ENCODE measurements at regions not wholly inside any gene's neighbourhood (a gene's known extent, or its start where the extent isn't known, plus 50 kb on each side); places are given as distances from the start of the nearest gene placed in this dataset.

- Histone ChIP-seq H3K4me1 (replicated peaks in 1 of 2) (no peaks in the 10 kb centered on the region), H3K4me3 (no peak overlapping the region), H3K36me3 (replicated peaks in 1 of 2) (no peaks in the 10 kb centered on the region), H3K9me3 (replicated peaks in 1 of 3) (no peaks in the 10 kb centered on the region), H3K27ac (no peak overlapping the region), H3K27me3 (no peaks in the 10 kb centered on the region)
- TF ChIP-seq CTCF (IDR thresholded peaks at IDR 0.05) (no peak), POLR2A (IDR thresholded peaks at IDR 0.05) (no peak)
- WGBS, 4 donors, result 53 to 74% (median 58%) methylated on average over 8 of the region's 8 CpGs
- intact Hi-C loops (cut with DNase I), result no loop called here
- no peak for DNase-seq
Observed at GRCh38 chr5:6849316-6850105, 136.3 kb downstream of the TENT4A start.

- Histone ChIP-seq H3K27ac (no peak overlapping the region), H3K27me3 (no peaks in the 10 kb centered on the region), H3K9me3 (replicated peaks in 1 of 3) (no peaks in the 10 kb centered on the region), H3K4me1 (replicated peaks in 1 of 2) (no peaks in the 10 kb centered on the region), H3K36me3 (replicated peaks in 1 of 2) (no peaks in the 10 kb centered on the region), H3K4me3 (no peak overlapping the region)
- DNase-seq, result no peak
- 65 to 72% (median 69%) methylated on average over 6 of the region's 6 CpGs for WGBS, 4 donors
- intact Hi-C loops (cut with DNase I), result no loop called here
- TF ChIP-seq POLR2A (IDR thresholded peaks at IDR 0.05) (no peak), CTCF (IDR thresholded peaks at IDR 0.05) (no peak)
Observed at GRCh38 chr5:6850106-6850432, 136.8 kb downstream of the TENT4A start.

GRCh38 chr5:6856653-6857052, 143.4 kb downstream of the TENT4A start:
- WGBS, 4 donors, result 31 to 39% (median 33%) methylated on average over 5 of the region's 5 CpGs
- Histone ChIP-seq H3K36me3 (replicated peaks in 1 of 2) (no peaks in the 10 kb centered on the region), H3K27me3 (no peaks in the 10 kb centered on the region), H3K27ac (no peak overlapping the region), H3K4me1 (replicated peaks in 1 of 2) (no peaks in the 10 kb centered on the region), H3K9me3 (replicated peaks in 1 of 3) (no peaks in the 10 kb centered on the region), H3K4me3 (no peak overlapping the region)
- no peak for TF ChIP-seq POLR2A (IDR thresholded peaks at IDR 0.05)
- no peak for TF ChIP-seq CTCF (IDR thresholded peaks at IDR 0.05)
- intact Hi-C loops (cut with DNase I), result no loop called here
- DNase-seq, result peak in 2 of 7 donors; percentile 14 to 26

- Histone ChIP-seq H3K4me3 (no peak overlapping the region), H3K27ac (peak overlapping the region in 1 of 5 donors; percentile 34), H3K4me1 (replicated peaks in 1 of 2) (no peaks in the 10 kb centered on the region), H3K27me3 (no peaks in the 10 kb centered on the region), H3K36me3 (replicated peaks in 1 of 2) (no peaks in the 10 kb centered on the region), H3K9me3 (replicated peaks in 1 of 3) (no peaks in the 10 kb centered on the region)
- WGBS, 4 donors, result 58 to 77% (median 67%) methylated on average over 3 to 7 of the region's 7 CpGs
- TF ChIP-seq CTCF (IDR thresholded peaks at IDR 0.05) (no peak), POLR2A (IDR thresholded peaks at IDR 0.05) (no peak)
- DNase-seq, result peak in 3 of 7 donors; percentile 25 to 60 (median 41)
- intact Hi-C loops (cut with DNase I), result no loop called here
Observed at GRCh38 chr5:6858419-6858818, 145.2 kb downstream of the TENT4A start.
